ENCODE measurements at regions not wholly inside any gene's neighbourhood (a gene's known extent, or its start where the extent isn't known, plus 50 kb on each side); places are given as distances from the start of the nearest gene placed in this dataset.
"Not testable (repeated sequence)": the region's sequence is repeated elsewhere in the genome, so short reads cannot be mapped to it uniquely, and the experiment has no call there.

DNA sequence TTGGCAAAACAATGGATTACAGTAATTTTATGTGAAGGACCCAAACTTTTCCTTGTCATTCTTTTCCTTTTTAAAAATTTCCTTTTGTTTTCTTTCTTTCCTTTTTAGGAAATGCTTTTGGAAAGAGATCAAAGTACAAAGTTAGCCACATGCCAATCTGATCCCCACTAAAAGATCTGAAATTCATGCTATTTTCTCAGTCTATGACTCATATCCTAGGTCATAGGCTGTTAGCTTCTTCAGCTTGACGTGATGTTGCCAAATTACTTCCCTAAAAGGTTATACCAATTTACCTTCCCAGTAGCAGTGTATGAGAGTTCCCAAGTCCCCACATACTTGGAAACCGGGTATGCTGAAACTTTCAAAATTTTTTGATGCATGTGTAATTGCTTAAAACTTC, 355.3 kb downstream of the INSIG2 start:
- DNase-seq: no peak

DNA sequence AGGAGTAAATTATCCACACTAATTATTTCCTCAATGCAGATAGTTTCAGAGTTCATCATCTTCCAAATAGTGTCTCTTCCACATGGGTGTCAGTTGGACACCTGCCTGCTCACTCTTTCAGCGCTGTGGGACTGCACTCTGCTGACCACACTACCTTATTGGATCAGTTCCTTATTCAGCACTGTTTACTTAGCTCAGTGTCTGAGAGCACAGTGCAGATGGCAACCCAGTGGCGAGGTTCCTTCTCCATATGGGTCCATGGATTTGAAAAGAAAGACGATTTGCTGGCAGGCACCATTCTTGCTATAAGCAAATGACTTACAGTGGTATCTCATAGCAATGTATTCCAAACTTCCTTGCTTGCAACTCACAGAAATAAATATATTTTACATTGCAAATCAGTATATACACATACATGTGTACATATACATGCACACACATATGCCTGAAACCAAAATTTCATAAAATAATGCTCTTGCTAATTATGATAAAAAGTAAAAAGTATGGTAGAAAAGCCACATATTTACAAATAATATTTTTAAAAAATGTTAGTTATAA, 354.8 kb downstream of the INSIG2 start:
- DNase-seq: no peak

DNA sequence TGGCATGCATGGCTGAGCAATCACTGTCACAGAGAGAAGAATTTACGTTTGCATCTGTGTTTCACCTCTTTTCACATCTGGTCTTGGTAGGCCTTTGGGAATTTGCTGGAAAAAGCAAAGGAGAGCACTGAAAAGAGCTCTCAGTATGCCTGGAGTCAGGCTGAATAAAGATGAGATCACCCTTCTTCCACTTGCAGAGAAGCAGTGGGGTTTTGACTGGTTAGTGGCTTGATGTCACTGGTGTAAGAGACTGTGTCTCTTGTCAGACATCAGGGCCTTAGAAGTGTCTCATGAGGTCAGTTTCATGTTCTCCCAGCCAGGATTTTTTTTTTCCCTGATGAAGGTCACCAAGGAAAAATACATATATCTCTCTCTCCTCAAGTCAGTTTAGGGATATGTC, 353.8 kb downstream of the INSIG2 start:
- no peak for DNase-seq

- DNase-seq: no peak
Measured at GRCh38 chr2:118440404-118441098, 352.3 kb downstream of the INSIG2 start.

GRCh38 chr2:118437501-118437900, 349.2 kb downstream of the INSIG2 start:
- no peak for DNase-seq

DNA sequence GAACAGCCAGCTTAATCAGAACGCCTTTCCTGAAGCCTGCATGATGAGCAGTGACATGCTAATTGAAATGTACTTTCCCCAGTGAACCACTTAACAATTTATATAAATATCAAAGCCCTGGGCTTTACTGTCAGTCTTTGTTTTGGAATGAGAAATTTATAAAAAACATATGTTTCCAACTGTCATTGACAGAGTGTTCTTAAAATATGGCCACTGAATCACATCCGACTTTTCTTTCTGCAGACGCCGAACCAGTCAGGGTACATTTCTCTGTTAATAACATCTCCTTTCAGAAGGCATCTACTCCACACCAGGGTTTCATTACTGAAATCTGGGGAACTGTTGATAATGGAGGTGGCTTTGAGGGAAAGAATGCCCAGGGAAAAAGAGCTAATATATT, 343.7 kb downstream of the INSIG2 start:
- DNase-seq: no peak

- no peak for DNase-seq
Measured at GRCh38 chr2:118431586-118431985, 343.3 kb downstream of the INSIG2 start.

GRCh38 chr2:118431165-118431517, 342.9 kb downstream of the INSIG2 start:
- DNase-seq: no peak

DNA sequence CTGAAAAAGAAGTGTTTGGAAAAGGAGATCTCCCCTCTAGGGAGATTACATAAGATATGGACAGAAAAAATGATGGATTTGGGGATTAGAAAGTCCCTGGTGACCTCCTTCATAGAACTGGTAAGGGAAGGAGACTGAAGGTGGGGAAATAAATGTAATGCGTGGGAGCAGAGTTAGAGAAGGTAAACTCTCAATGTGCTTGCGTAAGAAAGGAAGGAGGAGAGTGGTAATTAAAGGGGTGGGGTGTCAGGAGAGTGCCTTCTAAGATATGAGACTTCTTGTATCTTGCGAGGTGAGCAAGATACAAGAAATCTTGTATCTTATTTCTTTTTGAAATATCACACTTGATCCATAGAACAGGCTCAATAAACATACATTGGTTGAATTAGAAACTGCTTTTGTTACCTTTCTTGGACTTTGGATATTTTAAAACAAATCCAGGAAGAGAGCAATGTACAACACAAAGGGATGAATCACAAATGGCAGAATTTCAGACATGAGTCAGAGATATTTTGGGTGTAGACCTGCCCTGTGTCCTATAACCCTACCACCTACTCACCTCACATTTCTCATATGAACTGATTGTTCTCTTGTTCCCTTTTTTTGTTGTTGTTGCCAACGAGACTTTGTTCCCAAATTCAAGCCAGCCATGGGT, 342.4 kb downstream of the INSIG2 start:
- no peak for DNase-seq

GRCh38 chr2:118425191-118425590, 336.9 kb downstream of the INSIG2 start:
- no peak for DNase-seq

DNA sequence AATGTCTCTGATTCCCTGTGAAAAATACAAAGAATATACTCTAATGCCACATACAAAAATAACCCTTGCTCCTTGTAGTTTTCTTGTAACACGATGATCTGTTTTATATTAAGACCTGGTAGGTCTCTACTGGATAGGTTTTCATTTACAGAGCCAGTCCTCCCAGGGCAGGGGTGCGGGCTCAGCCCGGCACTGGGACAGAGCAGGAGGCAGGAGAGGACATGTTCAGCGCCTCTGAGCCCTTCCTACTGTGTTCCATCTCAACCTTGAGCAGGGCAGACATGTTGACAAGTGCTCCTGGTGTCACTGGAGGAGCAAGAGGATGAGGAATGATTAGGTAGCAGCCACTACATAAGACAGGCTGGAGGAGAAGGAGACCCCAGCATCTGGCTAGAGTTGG, 335.5 kb downstream of the INSIG2 start:
- DNase-seq: no peak

- no peak for DNase-seq
Measured at GRCh38 chr2:118421648-118422047, 333.4 kb downstream of the INSIG2 start.

- no peak for DNase-seq
Measured at GRCh38 chr2:118417406-118418120, 329.3 kb downstream of the INSIG2 start.

- DNase-seq: not testable (repeated sequence)
Measured at GRCh38 chr2:118415186-118415585, 326.9 kb downstream of the INSIG2 start.

GRCh38 chr2:118403658-118404451, 315.6 kb downstream of the INSIG2 start:
- DNase-seq: no peak

- DNase-seq: no peak
Measured at GRCh38 chr2:118388771-118389170, 300.5 kb downstream of the INSIG2 start.

- no peak for DNase-seq
Measured at GRCh38 chr2:118387509-118387908, 299.2 kb downstream of the INSIG2 start.

GRCh38 chr2:118386641-118387302, 298.5 kb downstream of the INSIG2 start:
- no peak for DNase-seq

DNA sequence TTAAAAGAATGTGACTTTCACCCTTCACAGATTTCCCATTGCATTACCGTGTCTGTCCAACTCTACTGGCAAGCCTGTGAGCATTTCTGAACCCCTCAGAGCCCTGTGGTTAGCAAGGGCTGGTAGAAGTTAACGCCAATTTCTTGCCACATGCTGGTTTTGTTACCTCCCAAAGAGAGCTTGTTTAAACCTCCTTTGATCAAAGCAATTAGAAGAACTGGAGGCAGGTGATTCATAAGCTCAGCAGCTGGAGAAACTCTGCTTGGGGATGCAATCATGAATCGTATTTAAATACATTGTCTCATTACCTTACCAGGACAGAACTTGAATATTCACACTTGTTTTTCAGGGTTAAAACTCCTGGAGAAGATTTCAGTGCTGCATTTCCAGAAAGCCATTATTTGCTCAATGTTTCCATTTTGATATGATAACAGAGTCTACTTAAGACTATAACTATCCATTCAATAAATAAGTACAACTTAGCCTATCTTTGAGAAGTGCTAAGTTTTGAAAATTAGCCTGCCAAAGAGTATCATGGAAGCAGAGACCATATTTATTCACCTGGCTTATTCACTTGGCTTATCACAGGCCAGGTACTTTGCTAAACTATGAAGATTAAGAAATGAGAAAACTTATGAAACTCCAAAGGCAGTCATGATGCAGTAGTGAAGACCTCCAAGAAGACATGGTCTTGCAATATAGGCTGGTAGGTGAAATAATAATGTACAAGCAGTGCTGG, 292.8 kb downstream of the INSIG2 start:
- no peak for DNase-seq

GRCh38 chr2:118375907-118376485, 287.7 kb downstream of the INSIG2 start:
- no peak for DNase-seq

All from COR-L47 (cell line).